Activated naive CD8-positive, alpha-beta T cell treated with anti-CD3 and anti-CD28 coated beads, Interleukin-2, amount 50 U/mL, for 24 hours (primary cell): ENCODE measurements at regions not wholly inside any gene's neighbourhood (a gene's known extent, or its start where the extent isn't known, plus 50 kb on each side); places are given as distances from the start of the nearest gene placed in this dataset.

Experiments used
- ATAC-seq: fragments of 150-1000 bp; cut with Tn5 transposase; one replicate; pipeline ENCODE4 v1.10.0; 2021
- DNase-seq: peaks from one replicate; pipeline ENCODE4 v3.0.0; 2021
- H3K27ac Mint-ChIP-seq: one replicate; pipeline ENCODE4 v1.8.0; 2021; ENCODE audit warnings: mild to moderate bottlenecking, mixed read lengths
- H3K27me3 Mint-ChIP-seq: one replicate; pipeline ENCODE4 v1.8.0; 2021; ENCODE audit warnings: mixed read lengths
- H3K36me3 Mint-ChIP-seq: one replicate; pipeline ENCODE4 v1.8.0; 2021; ENCODE audit warnings: low read depth, mixed read lengths
- H3K4me1 Mint-ChIP-seq: one replicate; pipeline ENCODE4 v1.8.0; 2021; ENCODE audit warnings: mixed read lengths
- H3K4me3 Mint-ChIP-seq: one replicate; pipeline ENCODE4 v1.8.0; 2021; ENCODE audit warnings: mild to moderate bottlenecking, moderate library complexity, mixed read lengths
- H3K9me3 Mint-ChIP-seq: one replicate; pipeline ENCODE4 v1.8.0; 2021; ENCODE audit warnings: mixed read lengths

- no peaks in the 10 kb centered on the region for H3K4me1 Mint-ChIP-seq
These were observed 758.3 kb downstream of the HDGFL1 start for GRCh38 chr6:23327621-23328020.

GRCh38 chr6:23329086-23329485 lies 759.7 kb downstream of the HDGFL1 start:
- ATAC-seq (no peak), DNase-seq (no peak)
- Mint-ChIP-seq H3K36me3 (no peaks in the 10 kb centered on the region), H3K27ac (no peak overlapping the region), H3K4me1 (no peaks in the 10 kb centered on the region), H3K9me3 (no peaks in the 10 kb centered on the region), H3K27me3 (no peaks in the 10 kb centered on the region), H3K4me3 (no peak overlapping the region)

More at GRCh38 chr6:23327621-23328020, 758.3 kb downstream of the HDGFL1 start:
- no peak overlapping the region for H3K27ac Mint-ChIP-seq
- H3K36me3 Mint-ChIP-seq: no peaks in the 10 kb centered on the region
- no peak overlapping the region for H3K4me3 Mint-ChIP-seq
- ATAC-seq (no peak), DNase-seq (no peak)
- H3K9me3 Mint-ChIP-seq: no peaks in the 10 kb centered on the region
- no peaks in the 10 kb centered on the region for H3K27me3 Mint-ChIP-seq

GRCh38 chr6:23330632-23331031 lies 761.3 kb downstream of the HDGFL1 start:
- Mint-ChIP-seq H3K9me3 (no peaks in the 10 kb centered on the region), H3K36me3 (no peaks in the 10 kb centered on the region), H3K4me1 (no peaks in the 10 kb centered on the region), H3K4me3 (no peak overlapping the region), H3K27me3 (no peaks in the 10 kb centered on the region), H3K27ac (no peak overlapping the region)
- ATAC-seq: no peak
- no peak for DNase-seq

- Mint-ChIP-seq H3K4me3 (no peak overlapping the region), H3K4me1 (no peaks in the 10 kb centered on the region), H3K27ac (no peak overlapping the region), H3K27me3 (no peaks in the 10 kb centered on the region), H3K36me3 (no peaks in the 10 kb centered on the region), H3K9me3 (peaks cover 3% of the 10 kb centered on the region)
- DNase-seq (no peak), ATAC-seq (no peak)
These were observed 765.0 kb downstream of the HDGFL1 start for GRCh38 chr6:23334360-23334759.

- Mint-ChIP-seq H3K9me3 (peaks cover 3% of the 10 kb centered on the region), H3K27ac (no peak overlapping the region), H3K4me3 (no peak overlapping the region), H3K4me1 (no peaks in the 10 kb centered on the region), H3K27me3 (no peaks in the 10 kb centered on the region), H3K36me3 (no peaks in the 10 kb centered on the region)
- ATAC-seq (no peak), DNase-seq (no peak)
These were observed 766.5 kb downstream of the HDGFL1 start for GRCh38 chr6:23335894-23336293.

GRCh38 chr6:23339268-23339667 lies 769.9 kb downstream of the HDGFL1 start:
- Mint-ChIP-seq H3K36me3 (no peaks in the 10 kb centered on the region), H3K4me1 (no peaks in the 10 kb centered on the region), H3K27ac (no peak overlapping the region), H3K9me3 (peaks cover 3% of the 10 kb centered on the region), H3K4me3 (no peak overlapping the region), H3K27me3 (no peaks in the 10 kb centered on the region)
- DNase-seq (no peak), ATAC-seq (no peak)

GRCh38 chr6:23340271-23340670 lies 770.9 kb downstream of the HDGFL1 start:
- Mint-ChIP-seq H3K4me3 (no peak overlapping the region), H3K36me3 (no peaks in the 10 kb centered on the region), H3K27me3 (no peaks in the 10 kb centered on the region), H3K9me3 (peaks cover 3% of the 10 kb centered on the region), H3K4me1 (no peaks in the 10 kb centered on the region), H3K27ac (no peak overlapping the region)
- ATAC-seq (no peak), DNase-seq (no peak)

- H3K27ac Mint-ChIP-seq: no peak overlapping the region
- no peaks in the 10 kb centered on the region for H3K4me1 Mint-ChIP-seq
- ATAC-seq (no peak), DNase-seq (no peak)
- H3K9me3 Mint-ChIP-seq: peaks cover 7% of the 10 kb centered on the region
- H3K27me3 Mint-ChIP-seq: no peaks in the 10 kb centered on the region
- no peaks in the 10 kb centered on the region for H3K36me3 Mint-ChIP-seq
- no peak overlapping the region for H3K4me3 Mint-ChIP-seq
These were observed 774.4 kb downstream of the HDGFL1 start for GRCh38 chr6:23343610-23344306.

DNA sequence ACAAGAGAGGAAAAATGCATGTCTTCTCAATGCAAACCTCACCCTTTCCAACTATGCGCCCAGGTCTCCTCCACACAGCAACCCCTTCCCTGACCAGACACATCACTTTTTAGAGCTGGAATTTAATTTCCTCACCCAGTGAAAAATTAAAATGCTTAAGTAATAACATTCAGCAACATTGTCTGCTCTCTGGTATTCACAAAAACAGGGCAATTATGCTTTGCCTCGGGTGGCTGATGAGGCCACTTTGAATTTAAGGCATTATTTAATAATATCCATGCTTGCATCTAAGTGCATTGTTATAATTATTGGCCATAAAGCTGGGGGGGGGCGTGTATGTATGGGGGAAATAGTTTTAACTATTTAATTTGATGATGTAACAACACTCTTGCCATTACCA lies 777.8 kb upstream of the NRSN1 start:
- no peaks in the 10 kb centered on the region for H3K4me1 Mint-ChIP-seq
- H3K36me3 Mint-ChIP-seq: no peaks in the 10 kb centered on the region
- DNase-seq: no peak
- peaks cover 11% of the 10 kb centered on the region for H3K9me3 Mint-ChIP-seq
- H3K27ac Mint-ChIP-seq: no peak overlapping the region
- no peaks in the 10 kb centered on the region for H3K27me3 Mint-ChIP-seq
- ATAC-seq: no peak
- H3K4me3 Mint-ChIP-seq: no peak overlapping the region

- H3K27me3 Mint-ChIP-seq: no peaks in the 10 kb centered on the region
- no peak for ATAC-seq
- H3K9me3 Mint-ChIP-seq: peaks cover 11% of the 10 kb centered on the region
- no peak for DNase-seq
- H3K36me3 Mint-ChIP-seq: no peaks in the 10 kb centered on the region
- H3K4me1 Mint-ChIP-seq: no peaks in the 10 kb centered on the region
- H3K4me3 Mint-ChIP-seq: no peak overlapping the region
- no peak overlapping the region for H3K27ac Mint-ChIP-seq
These were observed 776.4 kb upstream of the NRSN1 start for GRCh38 chr6:23349521-23350147.

- H3K4me3 Mint-ChIP-seq: no peak overlapping the region
- no peaks in the 10 kb centered on the region for H3K4me1 Mint-ChIP-seq
- no peak for ATAC-seq
- DNase-seq: no peak
- H3K36me3 Mint-ChIP-seq: no peaks in the 10 kb centered on the region
- peaks cover 11% of the 10 kb centered on the region for H3K9me3 Mint-ChIP-seq
- H3K27me3 Mint-ChIP-seq: no peaks in the 10 kb centered on the region
- H3K27ac Mint-ChIP-seq: no peak overlapping the region
These were observed 775.1 kb upstream of the NRSN1 start for GRCh38 chr6:23350752-23351453.

GRCh38 chr6:23354004-23354403 lies 772.0 kb upstream of the NRSN1 start:
- no peak overlapping the region for H3K27ac Mint-ChIP-seq
- H3K36me3 Mint-ChIP-seq: no peaks in the 10 kb centered on the region
- DNase-seq (no peak), ATAC-seq (no peak)
- H3K4me1 Mint-ChIP-seq: no peaks in the 10 kb centered on the region
- H3K27me3 Mint-ChIP-seq: no peaks in the 10 kb centered on the region
- H3K4me3 Mint-ChIP-seq: no peak overlapping the region
- peaks cover 4% of the 10 kb centered on the region for H3K9me3 Mint-ChIP-seq

- no peak overlapping the region for H3K27ac Mint-ChIP-seq
- no peak overlapping the region for H3K4me3 Mint-ChIP-seq
- no peaks in the 10 kb centered on the region for H3K36me3 Mint-ChIP-seq
- no peaks in the 10 kb centered on the region for H3K4me1 Mint-ChIP-seq
- H3K9me3 Mint-ChIP-seq: no peaks in the 10 kb centered on the region
- no peaks in the 10 kb centered on the region for H3K27me3 Mint-ChIP-seq
- ATAC-seq: no peak
- DNase-seq: no peak
These were observed 768.7 kb upstream of the NRSN1 start for GRCh38 chr6:23357185-23357766.

DNA sequence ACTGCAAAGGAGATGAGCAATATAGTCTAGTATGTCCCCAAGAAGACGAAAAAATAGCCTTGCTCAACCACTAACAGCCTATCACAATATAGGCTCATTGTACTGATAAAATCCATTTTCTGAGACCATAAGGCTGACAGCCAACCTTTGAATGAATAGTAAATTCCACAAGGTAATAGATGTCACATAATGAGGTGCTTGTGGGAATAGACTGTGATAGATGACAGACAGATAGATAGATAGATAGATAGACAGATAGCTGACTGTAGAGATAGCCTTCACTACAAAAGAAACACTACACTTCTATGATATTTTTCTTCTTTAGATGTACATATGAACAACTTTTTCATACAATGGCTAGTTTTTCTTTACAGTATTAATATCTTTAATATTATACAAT lies 760.3 kb upstream of the NRSN1 start:
- Mint-ChIP-seq H3K27me3 (no peaks in the 10 kb centered on the region), H3K4me3 (no peak overlapping the region), H3K27ac (no peak overlapping the region), H3K9me3 (peaks cover 6% of the 10 kb centered on the region), H3K36me3 (no peaks in the 10 kb centered on the region), H3K4me1 (no peaks in the 10 kb centered on the region)
- no peak for ATAC-seq
- no peak for DNase-seq

DNA sequence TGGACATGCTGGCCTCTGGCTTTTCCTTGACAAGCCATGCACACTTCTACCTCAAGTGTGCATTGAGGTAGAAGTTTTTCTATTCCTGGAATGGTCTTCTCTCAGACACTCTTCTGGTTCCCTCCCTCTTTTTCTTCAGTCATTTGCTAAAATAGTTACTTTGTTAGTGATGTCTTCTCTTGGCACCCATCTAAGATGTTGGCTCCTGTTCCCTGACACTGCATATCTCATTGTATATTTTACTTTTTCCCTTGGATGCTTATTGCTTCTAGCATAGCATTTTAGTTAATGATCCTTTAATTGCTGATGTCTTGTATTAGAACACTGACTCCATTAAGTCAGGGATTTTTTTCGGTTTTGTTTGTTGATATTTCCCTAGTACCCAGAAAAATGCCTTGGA lies 758.7 kb upstream of the NRSN1 start:
- no peaks in the 10 kb centered on the region for H3K27me3 Mint-ChIP-seq
- peaks cover 10% of the 10 kb centered on the region for H3K9me3 Mint-ChIP-seq
- no peak overlapping the region for H3K4me3 Mint-ChIP-seq
- H3K36me3 Mint-ChIP-seq: no peaks in the 10 kb centered on the region
- DNase-seq (no peak), ATAC-seq (no peak)
- H3K27ac Mint-ChIP-seq: no peak overlapping the region
- H3K4me1 Mint-ChIP-seq: no peaks in the 10 kb centered on the region
